GM18507 (cell line): ENCODE measurements at regions not wholly inside any gene's neighbourhood (a gene's known extent, or its start where the extent isn't known, plus 50 kb on each side); places are given as distances from the start of the nearest gene placed in this dataset.
"Not testable (repeated sequence)": the region's sequence is repeated elsewhere in the genome, so short reads cannot be mapped to it uniquely, and the experiment has no call there.

Experiments used
- DNase-seq: peaks from one replicate; pipeline ENCODE4 v3.0.0; 2011; ENCODE audit warnings: low read depth; ENCODE audit not compliant: insufficient read length; ENCODE audit errors: extremely low spot score
- FAIRE-seq: peaks from 2 replicates; lab custom pipeline; 2011; peaks lifted over from hg19 to GRCh38; lab: Jason Lieb, UNC

DNA sequence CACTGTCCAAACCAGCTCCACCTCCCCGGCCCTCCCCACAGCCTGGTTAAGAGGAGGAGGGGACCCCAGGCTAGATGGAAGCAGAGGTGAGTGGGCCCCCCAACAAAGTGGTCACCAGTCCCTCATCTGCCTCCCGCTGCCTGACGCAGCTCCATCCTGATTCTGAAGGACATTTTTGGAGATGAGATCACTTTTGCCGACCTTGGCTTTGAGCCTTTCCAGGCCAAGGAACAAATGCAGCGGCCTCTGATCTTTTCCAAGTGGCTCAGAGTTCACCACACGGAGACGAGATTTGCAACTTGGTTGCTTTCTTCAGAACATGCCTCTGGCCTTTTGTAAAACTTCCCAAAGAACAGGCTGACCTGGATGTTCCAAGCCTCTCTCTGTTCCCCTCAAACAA lies 223.1 kb downstream of the NPHP4 start:
- no peak for FAIRE-seq
- no peak for DNase-seq

- DNase-seq = no peak
- no peak for FAIRE-seq
These were observed 224.2 kb downstream of the NPHP4 start for GRCh38 chr1:5768014-5768413.

DNA sequence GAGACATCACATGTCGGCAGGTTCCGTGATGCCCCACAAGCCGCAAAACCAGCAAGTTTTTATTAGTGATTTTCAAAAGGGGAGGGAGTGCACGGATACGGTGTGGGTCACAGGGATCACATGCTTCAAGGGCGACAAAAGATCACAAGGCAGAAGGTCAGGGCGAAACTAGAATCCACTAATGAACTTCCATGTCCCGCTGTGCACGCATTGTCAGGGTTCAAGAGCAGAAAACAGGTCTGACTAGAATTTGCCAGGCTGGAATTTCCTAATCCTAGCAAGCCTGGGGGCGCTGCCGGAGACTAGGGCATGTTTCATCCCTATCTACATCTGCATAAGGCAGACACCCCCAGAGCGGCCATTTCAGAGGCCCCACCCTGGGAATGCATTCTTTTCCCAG lies 225.2 kb downstream of the NPHP4 start:
- not testable (repeated sequence) for FAIRE-seq, DNase-seq

- no peak for DNase-seq
- FAIRE-seq = no peak
These were observed 226.0 kb downstream of the NPHP4 start for GRCh38 chr1:5765997-5766913.

DNA sequence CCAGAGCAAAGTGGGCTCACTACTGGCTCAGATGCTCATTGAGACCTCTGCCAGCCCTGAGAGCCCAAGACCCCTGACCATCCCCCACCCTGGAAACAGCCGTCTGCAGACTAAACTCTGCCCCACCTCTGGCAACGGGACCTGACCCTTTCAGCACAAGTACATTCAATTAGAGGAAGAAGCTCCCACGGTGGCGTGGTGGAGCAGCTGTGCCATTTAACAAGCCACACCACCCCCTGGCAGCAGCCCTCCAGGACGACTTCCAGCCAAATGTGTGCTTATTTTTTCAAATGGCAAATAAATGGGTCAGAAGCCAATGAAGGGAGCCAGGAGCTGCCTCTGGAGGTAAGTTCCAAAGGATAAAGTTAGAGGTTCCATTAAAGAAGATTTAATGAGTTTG lies 226.7 kb downstream of the NPHP4 start:
- FAIRE-seq = no peak
- DNase-seq = no peak

DNA sequence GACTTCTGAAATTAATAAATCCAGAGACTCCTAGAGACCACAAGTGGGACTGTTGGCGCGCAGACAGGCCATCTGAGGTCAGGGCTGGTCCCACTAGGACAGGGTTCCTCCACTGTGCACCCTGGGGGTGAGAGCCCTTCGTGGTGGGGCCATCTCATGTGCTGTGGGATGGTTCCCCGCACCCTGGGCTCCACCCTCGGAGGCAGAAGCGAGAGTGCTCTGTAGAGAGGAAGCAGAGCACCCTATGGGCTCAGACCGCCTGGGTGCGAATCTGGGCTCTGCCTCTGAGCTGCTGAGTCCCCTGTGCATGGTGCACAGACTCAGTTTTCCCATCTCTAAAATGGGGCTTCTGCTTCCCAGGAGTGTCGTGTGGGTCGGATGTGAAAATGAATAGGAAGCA lies 227.3 kb downstream of the NPHP4 start:
- FAIRE-seq (no peak), DNase-seq (no peak)

GRCh38 chr1:5764464-5764863 lies 227.8 kb downstream of the NPHP4 start:
- FAIRE-seq (no peak), DNase-seq (no peak)

GRCh38 chr1:5763696-5764370 lies 228.4 kb downstream of the NPHP4 start:
- DNase-seq = no peak
- no peak for FAIRE-seq

- no peak for FAIRE-seq
- DNase-seq = no peak
These were observed 233.2 kb downstream of the NPHP4 start for GRCh38 chr1:5758859-5759578.

DNA sequence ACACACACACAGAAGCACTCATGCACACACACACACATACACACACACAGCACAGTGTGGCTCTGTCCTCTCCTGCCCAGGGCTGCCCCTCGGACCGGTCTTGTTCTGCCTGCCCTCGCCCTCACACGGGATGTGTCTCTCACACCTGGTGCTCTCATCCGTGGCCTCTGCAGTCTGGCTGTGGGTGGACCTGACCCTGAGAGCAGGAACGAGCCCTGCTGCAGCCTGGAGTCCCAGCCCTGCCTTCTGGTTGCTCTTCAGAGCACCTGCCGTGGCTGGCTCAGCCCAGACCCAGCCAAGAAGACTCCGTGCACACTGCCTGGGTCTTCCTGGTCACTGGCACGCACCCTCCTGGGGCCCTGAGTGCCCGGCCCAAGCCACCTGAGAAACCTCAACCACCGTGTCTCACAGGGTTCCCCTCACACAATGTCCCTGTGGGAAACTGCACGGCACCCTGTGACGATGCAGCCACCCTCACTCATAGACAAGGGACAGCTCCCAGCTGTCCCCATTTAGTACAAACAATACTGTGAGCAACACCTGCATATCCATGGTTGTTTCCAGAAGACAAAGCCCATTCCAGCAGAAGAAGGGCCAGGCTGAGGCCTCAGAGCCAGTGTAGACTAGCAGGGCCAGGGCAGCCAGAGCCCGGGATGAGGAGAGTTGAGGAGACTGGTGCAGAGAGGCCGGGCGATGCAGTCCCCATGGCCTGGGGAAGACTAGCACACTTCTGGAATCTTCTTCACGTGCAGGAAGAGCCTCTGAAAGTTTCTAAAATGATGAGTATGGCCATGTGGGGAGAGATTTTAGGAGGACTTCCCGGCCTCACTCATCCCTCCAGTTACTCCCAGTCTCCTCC lies 234.0 kb downstream of the NPHP4 start:
- no peak for FAIRE-seq
- DNase-seq = no peak

DNA sequence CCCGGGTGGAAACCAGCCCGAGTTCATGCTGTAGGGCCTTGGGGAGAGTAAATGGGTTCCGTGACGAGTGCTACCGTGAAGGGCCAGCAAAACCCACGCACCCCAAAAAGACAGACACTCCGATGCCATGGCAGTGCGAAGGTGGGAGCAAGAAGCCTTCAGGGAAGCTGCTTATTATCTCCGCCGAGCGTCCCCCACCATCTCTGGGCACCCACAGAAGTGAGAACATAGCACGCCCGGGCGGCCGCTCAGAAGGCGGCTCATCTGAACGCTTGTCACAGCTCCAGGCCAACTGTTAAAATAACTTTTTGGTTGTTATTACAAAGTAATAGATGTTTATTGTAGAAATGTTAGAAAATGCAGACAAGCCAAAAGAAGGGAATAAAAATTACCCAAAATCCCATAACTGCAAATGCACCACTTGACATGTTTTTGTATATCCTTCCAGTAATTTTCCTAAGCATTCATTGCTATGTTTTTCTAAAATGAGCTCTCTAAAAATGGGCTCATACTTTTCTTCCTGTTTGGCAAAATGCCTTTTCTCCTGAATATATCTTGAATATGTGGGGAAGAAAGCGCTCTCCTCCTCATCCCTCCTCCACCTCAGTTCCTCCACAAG lies 234.9 kb downstream of the NPHP4 start:
- DNase-seq = no peak
- FAIRE-seq = no peak

DNA sequence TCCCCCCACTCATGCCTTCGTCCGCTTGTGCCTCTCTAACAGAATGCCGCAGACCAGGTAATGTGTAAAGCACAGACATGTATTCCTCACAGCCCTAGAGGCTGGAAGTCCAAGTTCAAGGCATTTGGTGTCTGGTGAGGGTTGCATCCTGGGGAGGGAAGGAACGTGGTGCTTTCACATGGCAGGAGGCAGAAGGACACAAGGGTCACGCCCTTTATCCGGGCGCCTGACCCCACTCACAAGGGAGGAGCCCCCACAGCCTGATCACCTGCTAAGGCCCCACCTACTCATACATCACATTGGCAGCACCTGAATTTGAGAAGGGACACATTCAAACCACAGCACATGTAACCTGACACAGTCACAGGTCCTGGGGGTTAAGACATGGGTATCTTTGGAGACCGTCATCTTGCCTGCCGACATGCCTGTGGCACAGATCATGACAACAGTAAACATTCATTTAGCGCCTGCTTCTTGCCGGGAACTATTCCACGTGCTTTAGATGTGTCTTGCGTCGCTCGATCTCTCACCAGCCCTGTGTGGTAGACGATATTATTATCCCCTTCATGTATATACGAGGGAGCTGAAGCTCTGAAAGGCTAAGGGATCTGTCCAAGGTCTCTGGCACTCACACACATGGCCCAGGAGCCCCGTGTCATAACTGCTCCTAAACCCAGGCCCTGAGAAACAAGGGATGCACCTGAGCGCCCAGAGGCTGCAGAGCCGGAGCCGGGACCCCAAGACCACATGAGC lies 235.6 kb downstream of the NPHP4 start:
- no peak for DNase-seq
- no peak for FAIRE-seq

GRCh38 chr1:5755552-5756125 lies 236.6 kb downstream of the NPHP4 start:
- DNase-seq (no peak), FAIRE-seq (no peak)

DNA sequence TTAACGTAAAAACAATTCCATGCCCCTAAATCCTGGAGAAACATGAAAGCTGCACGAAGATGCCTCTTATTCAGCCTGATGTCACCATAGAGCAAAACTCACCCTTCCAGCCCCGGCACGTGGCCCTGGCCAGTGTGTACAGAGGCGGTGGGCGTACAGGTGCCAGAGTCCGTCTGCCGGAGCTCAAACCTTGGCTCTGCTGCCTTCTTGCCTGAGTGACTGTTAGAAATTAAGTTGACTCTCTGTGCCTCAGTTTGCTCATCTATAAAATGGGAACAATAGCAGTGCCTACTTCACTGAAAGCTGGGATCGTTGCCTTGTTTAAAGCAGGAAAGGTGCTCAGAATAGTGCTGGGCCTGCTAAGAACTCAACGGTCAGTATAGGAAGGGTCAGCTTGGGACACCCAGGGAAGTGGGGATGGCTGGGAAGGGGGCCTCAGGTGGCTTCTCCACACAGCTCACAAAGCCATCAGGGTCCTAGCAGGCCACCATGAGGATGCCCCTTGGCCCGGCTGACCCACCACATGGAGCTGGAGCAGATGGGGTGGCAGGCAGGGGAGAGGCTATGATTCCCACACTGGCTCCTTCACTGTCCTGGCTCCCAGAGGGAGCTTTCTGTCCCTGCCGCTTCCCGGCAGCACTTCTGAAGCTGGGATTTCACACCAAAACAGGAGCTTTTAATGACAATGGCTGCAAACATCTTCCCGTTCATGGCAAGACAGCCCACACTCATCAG lies 237.2 kb downstream of the NPHP4 start:
- FAIRE-seq (no peak), DNase-seq (no peak)

- DNase-seq = no peak
- FAIRE-seq = no peak
These were observed 238.4 kb downstream of the NPHP4 start for GRCh38 chr1:5753549-5754421.

- DNase-seq (no peak), FAIRE-seq (no peak)
These were observed 239.3 kb downstream of the NPHP4 start for GRCh38 chr1:5752746-5753548.
